Gastroesophageal sphincter (tissue), 4 donors: ENCODE measurements at regions not wholly inside any gene's neighbourhood (a gene's known extent, or its start where the extent isn't known, plus 50 kb on each side); places are given as distances from the start of the nearest gene placed in this dataset.

Source experiments
- ATAC-seq: fragments of 150-250 bp; one replicate; pipeline ENCODE4 v1.9.1; 2016; ENCODE audit warnings: mild to moderate bottlenecking, moderate library complexity
- H3K27ac ChIP-seq, 4 donors: fragments of 200-600 bp; sonication (generic) in 3 of 4; 1 replicate in 3 of 4; 2 replicates in 1 of 4; pipeline ENCODE4 v1.5.1; 2016 to 2019
- H3K27me3 ChIP-seq: fragments of 200-600 bp; sonication (generic); one replicate; pipeline ENCODE4 v1.5.1; 2019
- H3K36me3 ChIP-seq, 2 donors: fragments of 200-600 bp; sonication (generic); one replicate each; pipeline ENCODE4 v1.5.1; 2019; ENCODE audit warnings: control low read depth in 1 of 2
- H3K4me1 ChIP-seq, 3 donors: fragments of 200-600 bp; sonication (generic); 1 replicate in 2 of 3; 2 replicates in 1 of 3; pipeline ENCODE4 v1.5.1; 2016 to 2019; ENCODE audit warnings: control low read depth in 2 of 3
- H3K4me3 ChIP-seq, 2 donors: fragments of 200-600 bp; sonication (generic); one replicate each; pipeline ENCODE4 v1.5.1; 2019; ENCODE audit warnings: mild to moderate bottlenecking in 1 of 2, moderate library complexity in 1 of 2
- H3K9me3 ChIP-seq, 3 donors: fragments of 200-600 bp; sonication (generic); one replicate each; pipeline ENCODE4 v1.5.1; 2017 to 2019; ENCODE audit warnings: control low read depth in 2 of 3
- CTCF ChIP-seq, 4 experiments: fragments of 200-600 bp in 2 of 4; fragments of 450-650 bp in 2 of 4; sonication (generic) in 1 of 4; IDR thresholded peaks; one replicate each; pipeline ENCODE4 v1.5.1; 2017 to 2019; ENCODE audit warnings: antibody characterized with exemption in 4 of 4, mild to moderate bottlenecking in 2 of 4, moderate library complexity in 2 of 4
- EP300 ChIP-seq: sonication (generic); formaldehyde crosslinking; IDR thresholded peaks from one replicate; pipeline ENCODE4 v1.6.1; 2017; ENCODE audit warnings: antibody characterized with exemption, mild to moderate bottlenecking
- POLR2A ChIP-seq, 2 donors: fragments of 450-650 bp; IDR thresholded peaks; one replicate each; pipeline ENCODE4 v1.6.1; 2017; ENCODE audit warnings: antibody characterized with exemption in 2 of 2, mild to moderate bottlenecking in 2 of 2, moderate library complexity in 1 of 2
- POLR2AphosphoS5 ChIP-seq: sonication (generic); formaldehyde crosslinking; IDR thresholded peaks from one replicate; pipeline ENCODE4 v1.6.1; 2017; ENCODE audit warnings: antibody characterized with exemption
- WGBS, 2 donors: methylation state at CpG; one replicate each; pipeline ENCODE4 v1.1.5; 2018; ENCODE audit warnings: low coverage in 1 of 2; 5-methylcytosine and 5-hydroxymethylcytosine counted together

- no peak for ATAC-seq
- Histone ChIP-seq H3K9me3 (no peaks in the 10 kb centered on the region), H3K36me3 (no peaks in the 10 kb centered on the region), H3K27me3 (no peaks in the 10 kb centered on the region), H3K4me3 (no peak overlapping the region), H3K4me1 (no peaks in the 10 kb centered on the region), H3K27ac (no peak overlapping the region)
- 59 to 65% methylated on average over 6 of the region's 6 CpGs for WGBS, 2 donors
- TF ChIP-seq POLR2AphosphoS5 (no peak), CTCF (IDR thresholded peaks at IDR 0.05) (no peak), POLR2A (IDR thresholded peaks at IDR 0.05) (no peak), EP300 (no peak)
Observed at GRCh38 chr7:109009636-109010035, 440.0 kb downstream of the DNAJB9 start.

DNA sequence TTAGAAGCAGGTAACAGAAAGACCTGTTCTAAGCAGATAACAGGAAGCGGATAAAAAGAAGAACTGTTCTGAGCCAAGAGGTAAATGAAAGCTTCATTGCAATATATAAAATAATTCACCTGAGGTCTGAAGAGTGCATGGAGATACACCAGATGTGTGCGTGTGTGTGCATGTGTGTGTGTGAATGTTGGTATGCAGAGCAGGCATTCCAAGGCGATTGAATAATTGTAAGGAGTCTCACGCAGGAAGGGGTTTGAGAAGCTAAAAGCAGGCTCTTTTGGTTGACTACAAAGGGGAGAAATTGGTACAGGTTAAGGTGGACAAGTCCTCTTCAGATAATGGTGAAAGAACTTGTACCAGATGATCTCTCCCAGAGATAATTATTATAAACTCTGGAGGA, 450.6 kb downstream of the DNAJB9 start:
- no peak for ATAC-seq
- no peak for TF ChIP-seq POLR2A (IDR thresholded peaks at IDR 0.05)
- TF ChIP-seq CTCF (IDR thresholded peaks at IDR 0.05), result no peak
- no peak for TF ChIP-seq EP300
- no peak for TF ChIP-seq POLR2AphosphoS5
- Histone ChIP-seq H3K27me3 (no peaks in the 10 kb centered on the region), H3K9me3 (peaks cover 0 to 4% (median 0%) of the 10 kb centered on the region in 3 donors), H3K27ac (no peak overlapping the region), H3K36me3 (no peaks in the 10 kb centered on the region), H3K4me3 (no peak overlapping the region), H3K4me1 (no peaks in the 10 kb centered on the region)
- WGBS, 2 donors, result 75 to 84% methylated on average over 4 of the region's 4 CpGs

DNA sequence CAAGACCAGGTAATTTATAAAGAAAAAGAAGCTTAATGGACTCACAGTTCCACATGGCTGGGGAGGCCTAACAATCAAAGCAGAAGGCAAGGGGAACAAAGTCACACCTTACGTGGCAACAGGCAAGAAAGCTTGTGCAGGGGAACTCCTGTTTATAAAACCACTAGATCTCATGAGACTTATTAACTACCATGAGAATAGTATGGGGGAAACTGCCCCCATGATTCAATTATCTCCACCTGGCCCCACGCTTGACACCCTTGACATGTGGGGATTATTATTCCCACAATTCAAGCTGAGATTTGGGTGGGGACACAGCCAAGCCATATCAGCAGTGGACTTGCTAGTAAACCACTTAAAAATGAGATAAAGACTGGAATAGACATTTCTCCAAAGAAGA, 451.7 kb downstream of the DNAJB9 start:
- Histone ChIP-seq H3K4me3 (no peak overlapping the region), H3K27me3 (no peaks in the 10 kb centered on the region), H3K9me3 (peaks cover 0 to 4% (median 0%) of the 10 kb centered on the region in 3 donors), H3K4me1 (no peaks in the 10 kb centered on the region), H3K27ac (no peak overlapping the region), H3K36me3 (no peaks in the 10 kb centered on the region)
- ATAC-seq, result no peak
- WGBS, 2 donors, result 86 to 88% methylated on average over 1 of the region's 2 CpGs
- TF ChIP-seq POLR2A (IDR thresholded peaks at IDR 0.05), result no peak
- TF ChIP-seq CTCF (IDR thresholded peaks at IDR 0.05), result no peak
- no peak for TF ChIP-seq EP300
- TF ChIP-seq POLR2AphosphoS5, result no peak

- H3K36me3 ChIP-seq, result no peaks in the 10 kb centered on the region
- 58 to 76% methylated on average over 3 of the region's 3 CpGs for WGBS, 2 donors
- H3K27ac ChIP-seq, result no peak overlapping the region
- H3K4me3 ChIP-seq, result no peak overlapping the region
- H3K4me1 ChIP-seq, result no peaks in the 10 kb centered on the region
- no peak for ATAC-seq
- H3K27me3 ChIP-seq, result no peaks in the 10 kb centered on the region
- TF ChIP-seq CTCF (IDR thresholded peaks at IDR 0.05) (no peak), POLR2AphosphoS5 (no peak), EP300 (no peak), POLR2A (IDR thresholded peaks at IDR 0.05) (no peak)
- H3K9me3 ChIP-seq, result no peaks in the 10 kb centered on the region
Observed at GRCh38 chr7:109029866-109030265, 460.2 kb downstream of the DNAJB9 start.

DNA sequence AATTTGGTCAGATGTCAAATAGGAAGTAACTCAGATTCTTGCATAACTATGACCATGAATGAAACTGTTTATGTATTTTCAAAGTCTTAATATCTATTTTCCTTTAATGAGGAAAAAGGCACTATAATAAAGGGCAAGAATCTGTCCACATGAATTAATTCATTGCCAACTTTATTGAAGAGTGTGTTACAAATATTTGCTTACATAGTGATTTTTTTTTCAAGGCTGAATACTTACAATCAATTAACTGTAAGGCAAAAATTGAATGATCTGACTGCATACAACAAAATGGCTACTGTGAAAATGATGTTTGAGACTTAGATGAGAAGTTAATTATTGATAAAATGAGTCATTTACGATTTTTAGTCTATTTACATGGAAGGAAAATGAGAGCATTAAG, 475.0 kb downstream of the DNAJB9 start:
- TF ChIP-seq CTCF (IDR thresholded peaks at IDR 0.05) (no peak), EP300 (no peak), POLR2A (IDR thresholded peaks at IDR 0.05) (no peak), POLR2AphosphoS5 (no peak)
- H3K4me1 ChIP-seq, result no peaks in the 10 kb centered on the region
- no peak overlapping the region for H3K4me3 ChIP-seq
- no peaks in the 10 kb centered on the region for H3K36me3 ChIP-seq
- peaks cover 0 to 10% (median 0%) of the 10 kb centered on the region in 3 donors for H3K9me3 ChIP-seq
- ATAC-seq, result no peak
- 50 to 67% methylated on average over 1 of the region's 1 CpG for WGBS, 2 donors
- no peaks in the 10 kb centered on the region for H3K27me3 ChIP-seq
- no peak overlapping the region for H3K27ac ChIP-seq
